ENCODE measurements at regions not wholly inside any gene's neighbourhood (a gene's known extent, or its start where the extent isn't known, plus 50 kb on each side); places are given as distances from the start of the nearest gene placed in this dataset.

GRCh38 chr15:91752081-91752785, 101.3 kb upstream of the SLCO3A1 start:
- TF ChIP-seq REST (IDR thresholded peaks at IDR 0.05; ENCODE audit: low read depth, low read length) (no peak), MAX (IDR thresholded peaks at IDR 0.05; ENCODE audit: low read depth) (no peak), EP300 (IDR thresholded peaks at IDR 0.05; ENCODE audit: borderline replicate concordance in 1 of 2, low read depth in 1 of 2, low read length in 1 of 2) (no peak), CTCF (IDR thresholded peaks at IDR 0.05) (no peak), GABPA (IDR thresholded peaks at IDR 0.05; ENCODE audit: low read depth) (no peak), TAF1 (IDR thresholded peaks at IDR 0.05; ENCODE audit: borderline replicate concordance, low read depth, low read length) (no peak), USF2 (IDR thresholded peaks at IDR 0.05; ENCODE audit: borderline replicate concordance, low read depth, low read length) (no peak), POLR2AphosphoS5 (IDR thresholded peaks at IDR 0.05; ENCODE audit: low read depth, low read length) (no peak), SIN3A (IDR thresholded peaks at IDR 0.05; ENCODE audit: borderline replicate concordance, low read depth, low read length) (no peak)
